Hepatic stellate cell (primary cell): ENCODE measurements at regions not wholly inside any gene's neighbourhood (a gene's known extent, or its start where the extent isn't known, plus 50 kb on each side); places are given as distances from the start of the nearest gene placed in this dataset.
"Not testable (repeated sequence)": the region's sequence is repeated elsewhere in the genome, so short reads cannot be mapped to it uniquely, and the experiment has no call there.

Source experiments
- DNase-seq: peaks from one replicate; pipeline ENCODE4 v3.0.0; 2011; ENCODE audit warnings: low spot score

DNA sequence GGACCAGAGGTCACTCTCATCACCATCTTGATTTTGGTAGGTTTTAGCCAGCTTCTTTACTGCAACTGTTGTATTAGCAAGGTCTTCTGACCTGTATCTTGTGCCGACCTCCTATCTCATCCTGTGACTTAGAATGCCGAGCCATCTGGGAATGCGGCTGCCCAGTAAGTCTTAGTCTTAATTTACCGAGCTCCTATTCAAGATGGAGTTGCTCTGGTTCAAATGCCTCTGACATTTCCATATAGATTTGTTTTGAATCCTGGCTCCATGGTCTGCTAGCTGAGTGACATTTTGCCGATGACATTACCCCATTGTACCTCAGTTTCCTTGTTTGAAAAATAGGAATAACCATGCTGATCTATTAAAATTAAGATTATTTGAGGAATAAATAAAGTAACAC, 193.9 kb upstream of the HMCN1 start:
- no peak for DNase-seq

DNA sequence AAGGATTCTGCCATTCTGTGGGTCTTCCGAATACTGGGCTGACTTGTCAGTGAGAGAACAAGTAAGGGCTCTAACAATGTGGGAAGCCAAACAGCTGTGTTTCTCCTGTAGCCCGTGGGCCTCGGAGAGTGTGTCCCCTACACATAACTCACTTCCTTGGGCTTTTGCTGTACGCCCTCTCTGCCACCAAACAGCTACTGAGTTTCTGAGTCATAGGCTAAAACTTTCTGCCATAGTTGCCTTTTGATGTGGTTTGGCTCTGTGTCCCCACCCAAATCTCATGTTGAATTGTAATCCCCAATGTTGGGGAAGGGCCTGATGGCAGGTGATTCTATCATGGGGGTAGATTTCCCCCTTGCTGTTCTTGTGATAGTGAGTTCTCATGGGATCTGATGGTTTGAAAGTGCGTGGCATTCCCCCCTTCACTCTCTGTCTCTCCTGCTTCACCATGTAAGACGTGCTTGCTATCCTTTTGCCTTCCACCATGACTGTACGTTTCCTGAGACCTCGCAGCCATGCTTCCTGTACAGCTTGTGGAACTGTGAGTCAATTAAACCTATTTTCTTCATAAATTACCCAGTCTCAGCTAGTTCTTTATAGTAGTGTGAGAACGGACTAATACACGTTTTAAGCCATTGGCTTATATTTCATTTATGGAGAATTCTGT, 194.8 kb upstream of the HMCN1 start:
- DNase-seq: no peak

- not testable (repeated sequence) for DNase-seq
These were observed 195.8 kb upstream of the HMCN1 start for GRCh38 chr1:185538309-185538898.

DNA sequence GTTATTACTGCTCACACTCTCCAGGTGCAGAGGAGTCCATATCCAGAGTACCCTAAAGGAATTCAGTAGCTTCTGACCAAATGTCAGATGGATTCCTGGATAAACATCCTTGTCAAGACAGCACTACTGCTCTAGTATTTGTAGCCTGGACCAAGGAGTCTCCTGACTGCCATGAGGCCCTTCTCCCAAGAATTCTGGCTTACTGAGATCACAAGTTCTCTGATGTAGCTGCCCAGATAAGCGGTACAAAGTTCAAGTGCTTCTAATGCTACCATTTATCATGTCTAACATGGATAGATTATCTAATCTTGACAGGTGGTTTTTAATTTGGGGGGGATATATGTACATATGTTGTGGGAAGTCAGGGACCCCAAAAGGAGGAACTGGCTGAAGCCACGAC, 196.6 kb upstream of the HMCN1 start:
- DNase-seq: no peak

DNA sequence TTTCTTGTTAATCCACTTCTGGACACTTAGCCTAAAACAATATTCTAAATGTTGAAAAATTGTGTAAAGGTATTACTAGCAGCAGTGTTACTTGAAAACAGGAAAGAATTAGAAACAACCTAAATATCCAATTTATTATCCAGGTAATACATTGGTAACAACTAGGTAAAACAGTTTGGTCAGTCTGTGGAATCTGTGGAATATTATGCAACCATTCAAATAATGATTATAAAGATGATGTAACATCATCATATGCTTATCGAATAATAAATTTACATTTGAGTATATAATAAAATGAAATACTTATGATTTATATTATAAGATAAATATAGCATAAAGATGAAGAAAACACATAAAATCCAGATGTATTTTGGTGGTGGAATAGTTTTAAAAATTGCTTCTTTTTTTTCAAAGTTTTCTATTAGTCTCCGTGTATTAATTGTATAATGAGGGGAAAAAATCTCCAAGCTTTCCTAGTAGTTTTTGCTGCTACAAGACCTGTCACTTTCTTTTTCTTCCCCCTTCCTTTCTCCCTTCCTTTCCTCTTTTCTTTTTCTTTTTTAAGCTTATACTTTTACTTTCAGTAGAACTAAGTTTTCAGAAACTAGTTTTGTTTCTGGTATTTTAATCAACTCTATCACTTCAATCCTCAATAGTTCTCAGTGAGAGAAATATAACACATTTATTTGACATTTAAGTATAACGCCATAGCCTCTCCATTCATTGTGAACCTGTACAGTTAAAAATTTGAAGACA, 197.8 kb upstream of the HMCN1 start:
- no peak for DNase-seq

GRCh38 chr1:185535621-185536020, 198.6 kb upstream of the HMCN1 start:
- DNase-seq: no peak

GRCh38 chr1:185534801-185535200, 199.4 kb upstream of the HMCN1 start:
- DNase-seq: no peak

- DNase-seq: no peak
These were observed 200.6 kb upstream of the HMCN1 start for GRCh38 chr1:185533596-185533995.

DNA sequence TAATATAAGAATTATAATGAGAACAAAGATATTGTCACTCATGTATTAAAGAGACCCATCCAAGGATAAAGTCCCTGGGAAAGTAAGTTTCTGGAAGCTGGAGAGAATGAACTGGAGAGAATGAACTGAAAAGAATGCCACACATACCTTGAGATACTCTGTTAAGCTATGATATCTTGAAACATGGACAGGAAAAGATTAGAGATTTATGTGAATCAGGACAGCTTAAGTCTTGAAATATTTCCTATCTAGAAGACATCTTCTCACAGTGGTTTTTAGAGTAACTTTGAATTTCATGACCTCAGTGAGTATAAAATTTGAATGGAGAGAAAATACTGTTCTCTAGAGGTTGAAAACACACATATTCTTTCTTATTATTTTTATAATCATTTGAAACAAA, 201.3 kb upstream of the HMCN1 start:
- no peak for DNase-seq

DNA sequence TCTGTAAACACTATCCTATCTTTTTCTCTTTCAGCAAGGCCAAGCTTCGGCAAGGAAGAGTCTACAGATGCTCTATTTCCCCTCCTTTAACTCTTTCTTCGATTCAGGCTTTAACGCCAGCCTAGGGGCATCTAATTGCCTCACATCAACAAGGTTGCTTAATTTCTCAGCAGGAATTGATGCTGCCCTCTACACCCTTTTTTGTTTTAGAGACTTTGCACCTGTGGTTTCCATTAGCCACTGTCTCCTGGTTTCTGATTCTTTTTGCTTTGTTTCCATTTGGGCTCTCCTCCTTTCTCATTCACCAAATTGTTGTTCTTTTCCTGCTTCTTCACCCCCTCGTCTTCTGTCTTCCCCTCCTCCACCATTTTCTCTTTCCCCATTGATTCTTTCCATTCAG, 202.4 kb upstream of the HMCN1 start:
- DNase-seq: no peak

GRCh38 chr1:185530215-185530614, 204.0 kb upstream of the HMCN1 start:
- no peak for DNase-seq

DNA sequence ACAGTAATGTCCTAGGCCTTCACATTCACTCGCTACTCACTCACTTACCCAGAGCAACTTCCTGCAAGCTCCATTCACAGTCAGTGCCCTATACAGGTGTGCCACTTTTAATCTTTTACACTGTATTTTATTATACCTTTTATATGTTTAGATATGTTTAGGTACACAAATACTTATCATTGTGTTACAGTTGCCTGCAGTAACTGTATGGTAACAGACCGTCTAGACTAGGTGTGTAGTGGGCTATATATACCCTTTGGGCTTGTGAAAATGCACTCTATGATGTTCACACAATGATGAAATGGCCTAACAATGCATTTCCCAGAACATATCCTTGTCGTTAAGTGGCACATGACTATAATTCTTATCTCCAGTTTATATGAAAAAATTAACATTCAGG, 204.5 kb upstream of the HMCN1 start:
- no peak for DNase-seq

GRCh38 chr1:185528084-185528676, 206.0 kb upstream of the HMCN1 start:
- DNase-seq: no peak

- no peak for DNase-seq
These were observed 207.6 kb upstream of the HMCN1 start for GRCh38 chr1:185526344-185527307.

DNA sequence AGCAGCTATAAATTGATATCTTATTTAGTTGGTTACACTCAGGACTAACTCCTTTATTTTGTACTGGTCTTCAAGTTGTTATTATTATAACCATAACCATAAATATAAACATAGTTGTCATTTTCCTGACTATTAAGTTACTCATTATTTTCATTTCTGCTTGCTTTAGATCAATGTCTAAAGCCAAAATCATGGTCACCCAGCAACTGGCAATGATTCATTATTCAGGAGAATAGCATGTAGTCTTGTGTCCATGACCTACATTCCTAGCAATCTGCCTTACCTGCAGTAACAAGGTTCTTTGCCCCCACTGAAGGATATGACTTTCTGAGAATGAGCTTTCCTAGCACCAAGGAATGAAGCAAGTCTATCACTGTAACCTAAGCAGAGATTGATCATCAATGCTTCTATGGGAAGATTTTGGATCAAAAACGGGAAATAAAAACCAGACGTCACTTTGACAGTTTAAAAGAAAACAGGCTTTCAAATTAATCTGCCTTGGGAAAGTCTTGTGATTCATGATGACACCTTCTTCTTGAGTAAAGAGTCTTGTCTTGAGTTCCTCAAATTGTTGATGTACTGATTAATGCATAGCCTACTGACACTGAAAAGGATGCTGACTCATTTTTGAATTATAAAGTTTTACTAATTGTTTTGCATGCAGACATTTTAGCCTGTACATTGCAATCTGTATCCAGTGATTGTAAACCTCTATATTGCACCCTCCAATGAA, 203.3 kb upstream of the IVNS1ABP start:
- no peak for DNase-seq

- DNase-seq: no peak
These were observed 200.9 kb upstream of the IVNS1ABP start for GRCh38 chr1:185517808-185518419.

- DNase-seq: not testable (repeated sequence)
These were observed 200.3 kb upstream of the IVNS1ABP start for GRCh38 chr1:185517301-185517700.

DNA sequence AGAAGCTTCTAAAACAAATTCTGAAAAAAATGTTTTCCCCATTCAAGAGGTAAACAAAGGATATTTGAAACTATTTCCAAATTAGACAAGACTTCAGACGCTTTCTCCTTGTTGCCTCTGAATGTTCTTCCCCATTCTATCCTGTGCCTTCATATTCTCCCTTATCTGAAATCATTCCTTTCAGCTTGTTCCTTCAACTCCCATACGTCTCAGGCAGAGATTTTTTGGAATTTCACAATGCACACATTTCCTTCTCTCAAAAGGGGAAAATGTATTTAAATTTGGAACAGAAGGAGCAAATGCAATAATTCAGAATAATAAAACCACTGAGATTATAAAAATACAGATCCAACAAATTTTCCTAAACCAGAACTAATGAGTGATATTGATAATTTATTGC, 198.7 kb upstream of the IVNS1ABP start:
- DNase-seq: no peak

DNA sequence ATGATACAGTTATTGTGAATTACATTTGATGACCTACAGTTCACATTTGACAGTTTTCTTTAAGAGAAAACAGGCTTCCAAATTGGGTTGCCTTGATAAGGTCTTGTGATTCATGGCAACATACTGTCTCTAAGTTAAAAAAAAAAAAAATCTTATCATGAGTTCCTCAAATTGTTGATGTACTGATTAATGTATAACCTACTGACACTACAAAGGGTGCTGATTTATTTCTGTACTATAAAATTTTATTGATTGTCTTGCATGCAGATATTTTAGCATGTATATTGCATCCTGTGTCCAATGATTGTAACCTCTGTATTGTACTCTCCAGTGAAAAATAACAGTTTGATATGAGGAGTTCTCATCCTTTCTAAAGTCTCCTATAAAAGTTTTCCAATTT, 197.3 kb upstream of the IVNS1ABP start:
- DNase-seq: no peak

DNA sequence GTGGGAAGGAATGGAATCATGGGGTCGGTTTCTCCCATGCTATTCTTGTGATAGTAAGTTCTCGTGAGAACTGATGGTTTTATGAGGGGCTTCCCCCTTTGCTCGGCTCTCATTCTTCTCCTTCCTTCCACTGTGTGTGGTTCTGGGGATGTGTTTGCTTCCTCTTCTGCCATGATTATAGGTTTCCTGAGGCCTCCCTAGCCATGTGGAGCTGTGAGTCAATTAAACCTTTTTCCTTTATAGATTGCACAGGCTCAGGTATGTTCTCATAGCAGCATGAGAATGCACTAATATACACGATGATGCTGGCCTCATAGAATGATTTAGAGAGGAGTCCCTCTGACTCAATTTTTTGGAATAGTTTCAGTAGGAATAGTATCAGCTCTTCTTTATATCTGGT, 195.4 kb upstream of the IVNS1ABP start:
- no peak for DNase-seq

DNA sequence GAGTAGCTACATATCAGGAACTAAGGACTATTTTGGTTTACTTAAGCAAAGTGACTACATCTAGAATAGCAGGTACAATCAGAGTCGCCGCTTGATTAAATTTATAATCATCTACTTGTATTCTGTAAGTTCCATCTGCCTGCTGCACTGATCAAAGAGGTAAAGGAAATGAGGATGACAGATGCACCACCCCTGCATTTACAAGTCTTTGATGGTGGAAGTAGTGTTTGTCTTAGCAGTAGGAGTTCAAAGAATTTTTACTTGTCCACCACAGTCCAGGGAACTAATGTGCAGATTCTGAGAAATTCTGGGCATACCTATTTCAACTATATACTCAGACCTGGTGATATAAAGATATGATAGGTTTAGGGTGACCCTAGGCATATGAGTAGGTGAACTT, 184.1 kb upstream of the IVNS1ABP start:
- no peak for DNase-seq
